ENCODE measurements at regions not wholly inside any gene's neighbourhood (a gene's known extent, or its start where the extent isn't known, plus 50 kb on each side); places are given as distances from the start of the nearest gene placed in this dataset.

DNA sequence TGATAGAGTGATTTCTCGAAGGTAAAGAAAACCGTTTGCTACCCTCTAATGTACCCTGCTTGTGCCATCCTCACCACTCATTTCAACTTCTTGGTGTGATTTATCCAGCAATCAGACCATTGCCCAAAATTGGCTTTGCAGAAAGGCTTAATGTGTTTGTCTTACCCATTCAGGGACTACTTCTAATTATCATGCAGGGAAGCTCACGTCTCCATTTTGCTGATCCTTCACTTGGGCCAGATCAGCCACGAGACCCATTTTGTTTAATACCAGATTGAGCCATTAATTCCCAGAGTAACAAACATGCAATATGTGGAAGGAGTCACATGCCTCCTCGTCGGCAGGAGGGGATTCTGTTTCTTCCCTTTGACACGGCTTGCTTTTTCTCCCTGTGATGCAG, 51.1 kb upstream of the CRY1 start:
- no peak for TF ChIP-seq ZFX (IDR thresholded peaks at IDR 0.05)
- TF ChIP-seq, protein P1, sequence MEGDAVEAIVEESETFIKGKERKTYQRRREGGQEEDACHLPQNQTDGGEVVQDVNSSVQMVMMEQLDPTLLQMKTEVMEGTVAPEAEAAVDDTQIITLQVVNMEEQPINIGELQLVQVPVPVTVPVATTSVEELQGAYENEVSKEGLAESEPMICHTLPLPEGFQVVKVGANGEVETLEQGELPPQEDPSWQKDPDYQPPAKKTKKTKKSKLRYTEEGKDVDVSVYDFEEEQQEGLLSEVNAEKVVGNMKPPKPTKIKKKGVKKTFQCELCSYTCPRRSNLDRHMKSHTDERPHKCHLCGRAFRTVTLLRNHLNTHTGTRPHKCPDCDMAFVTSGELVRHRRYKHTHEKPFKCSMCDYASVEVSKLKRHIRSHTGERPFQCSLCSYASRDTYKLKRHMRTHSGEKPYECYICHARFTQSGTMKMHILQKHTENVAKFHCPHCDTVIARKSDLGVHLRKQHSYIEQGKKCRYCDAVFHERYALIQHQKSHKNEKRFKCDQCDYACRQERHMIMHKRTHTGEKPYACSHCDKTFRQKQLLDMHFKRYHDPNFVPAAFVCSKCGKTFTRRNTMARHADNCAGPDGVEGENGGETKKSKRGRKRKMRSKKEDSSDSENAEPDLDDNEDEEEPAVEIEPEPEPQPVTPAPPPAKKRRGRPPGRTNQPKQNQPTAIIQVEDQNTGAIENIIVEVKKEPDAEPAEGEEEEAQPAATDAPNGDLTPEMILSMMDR (conservative IDR thresholded peaks at IDR 0.05): no peak
- no peak overlapping the region for H3K27ac ChIP-seq

- H3K27ac ChIP-seq: no peak overlapping the region
- TF ChIP-seq ZFX (IDR thresholded peaks at IDR 0.05): no peak
- TF ChIP-seq, protein P1 (conservative IDR thresholded peaks at IDR 0.05): no peak
Measured at GRCh38 chr12:107144990-107145389, 51.6 kb upstream of the CRY1 start.

DNA sequence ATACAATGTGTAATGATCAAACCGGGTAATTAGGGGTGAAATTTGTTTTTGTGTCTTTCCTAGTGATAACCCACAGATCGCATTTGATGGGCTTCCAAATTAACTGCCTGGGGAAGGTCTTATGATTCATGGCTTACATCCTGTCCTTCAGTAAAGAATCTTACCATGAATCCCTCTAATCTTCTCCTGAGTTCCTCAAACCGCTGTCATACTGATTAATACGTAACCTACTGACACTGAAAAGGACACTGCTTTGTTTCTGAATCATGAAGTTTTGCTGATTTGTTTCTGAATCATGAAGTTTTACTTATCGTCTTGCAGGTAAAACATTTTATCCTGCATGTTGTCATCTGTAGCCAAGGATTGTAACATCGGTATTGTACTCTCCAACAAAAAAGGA, 52.0 kb upstream of the CRY1 start:
- no peak for TF ChIP-seq ZFX (IDR thresholded peaks at IDR 0.05)
- TF ChIP-seq, protein P1 (conservative IDR thresholded peaks at IDR 0.05): no peak
- H3K27ac ChIP-seq: no peak overlapping the region

DNA sequence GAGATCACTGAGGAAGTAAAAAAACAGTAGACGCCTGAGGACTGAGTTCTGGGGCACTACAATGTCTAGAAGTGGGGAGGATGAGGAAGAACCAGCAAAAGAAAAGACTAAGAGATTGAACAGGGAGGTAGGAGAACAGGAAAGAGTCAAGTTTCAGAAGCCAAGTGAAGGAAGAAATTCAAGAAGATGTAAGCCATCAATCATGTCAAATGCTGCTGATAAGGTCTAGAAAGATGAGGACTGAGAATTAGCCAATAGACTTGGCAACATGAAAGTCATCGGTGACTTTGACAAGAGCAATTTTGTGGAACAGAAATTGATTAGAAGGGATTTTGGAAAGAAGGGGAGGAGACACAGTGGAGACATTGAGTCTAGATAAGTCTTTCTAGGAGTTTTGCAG, 54.8 kb upstream of the CRY1 start:
- H3K27ac ChIP-seq: no peak overlapping the region
- TF ChIP-seq ZFX (IDR thresholded peaks at IDR 0.05): no peak
- TF ChIP-seq, protein P1 (conservative IDR thresholded peaks at IDR 0.05): no peak

DNA sequence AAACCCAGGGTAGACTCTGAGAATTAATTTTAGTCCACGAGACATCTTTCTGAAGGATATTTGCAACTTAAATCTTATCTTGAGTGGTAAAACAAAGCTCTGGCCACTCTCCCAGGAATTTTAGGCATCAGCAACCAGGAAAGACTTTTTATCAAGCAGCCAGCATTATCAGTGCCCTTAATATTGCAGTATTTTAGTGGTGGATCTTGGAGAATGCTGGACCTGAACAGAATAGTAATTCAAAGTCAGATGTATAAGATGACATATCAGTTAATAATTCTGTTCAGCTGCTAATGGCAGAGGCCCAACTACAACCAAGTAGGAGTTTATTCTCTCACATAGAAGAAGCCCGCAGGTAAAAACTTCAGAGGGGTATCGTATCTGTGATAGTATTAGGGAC, 59.0 kb upstream of the CRY1 start:
- TF ChIP-seq, protein P1 (conservative IDR thresholded peaks at IDR 0.05): no peak
- no peak for TF ChIP-seq ZFX (IDR thresholded peaks at IDR 0.05)
- H3K27ac ChIP-seq: no peak overlapping the region

- H3K27ac ChIP-seq: no peak overlapping the region
- TF ChIP-seq, protein P1 (conservative IDR thresholded peaks at IDR 0.05): no peak
- TF ChIP-seq ZFX (IDR thresholded peaks at IDR 0.05): no peak
Measured at GRCh38 chr12:107159384-107159900, 66.1 kb upstream of the CRY1 start.

DNA sequence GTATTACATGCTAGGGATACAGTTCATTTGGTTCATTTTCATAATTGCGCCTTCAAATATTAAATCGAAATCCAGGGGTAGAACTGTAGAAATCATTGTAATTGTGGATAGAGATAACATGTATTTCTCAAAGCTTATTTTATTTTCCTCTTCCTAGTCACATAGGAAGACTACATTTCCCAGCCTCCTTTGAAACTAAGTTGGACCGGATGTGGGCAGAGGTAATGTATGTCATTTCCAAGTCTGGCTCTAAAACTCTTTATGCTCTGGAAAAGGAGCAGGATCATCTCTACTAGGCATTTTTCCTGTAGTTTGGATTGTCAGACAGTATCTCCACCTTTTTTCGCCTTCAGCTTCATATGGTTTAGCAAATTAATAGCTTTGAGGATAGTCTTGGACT, 70.1 kb upstream of the CRY1 start:
- TF ChIP-seq, protein P1 (conservative IDR thresholded peaks at IDR 0.05): no peak
- no peak for TF ChIP-seq ZFX (IDR thresholded peaks at IDR 0.05)
- no peak overlapping the region for H3K27ac ChIP-seq
